ENCODE measurements at regions not wholly inside any gene's neighbourhood (a gene's known extent, or its start where the extent isn't known, plus 50 kb on each side); places are given as distances from the start of the nearest gene placed in this dataset.

- DNase-seq = no peak
Measured at GRCh38 chr7:35331730-35332678, 78.1 kb upstream of the TBX20 start.

DNA sequence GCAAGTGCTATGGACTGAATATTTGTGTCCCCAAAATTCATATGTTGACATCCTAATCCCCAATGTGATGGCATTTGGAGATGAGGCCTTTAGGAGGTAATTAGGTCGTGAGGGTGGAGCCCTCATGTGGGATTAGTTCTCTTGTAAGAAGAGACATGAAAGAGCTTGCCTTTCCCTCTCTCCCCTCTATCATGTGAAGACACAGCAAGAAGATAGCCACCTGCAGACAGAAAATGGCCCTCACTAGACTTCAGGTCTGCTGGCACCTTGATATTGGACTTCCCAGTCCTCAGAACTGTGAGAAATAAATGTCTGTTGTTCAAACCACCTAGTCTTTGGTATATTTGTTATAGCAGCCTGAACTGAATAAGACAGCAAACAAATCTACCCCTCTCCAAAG lies 75.1 kb upstream of the TBX20 start:
- no peak for DNase-seq

DNA sequence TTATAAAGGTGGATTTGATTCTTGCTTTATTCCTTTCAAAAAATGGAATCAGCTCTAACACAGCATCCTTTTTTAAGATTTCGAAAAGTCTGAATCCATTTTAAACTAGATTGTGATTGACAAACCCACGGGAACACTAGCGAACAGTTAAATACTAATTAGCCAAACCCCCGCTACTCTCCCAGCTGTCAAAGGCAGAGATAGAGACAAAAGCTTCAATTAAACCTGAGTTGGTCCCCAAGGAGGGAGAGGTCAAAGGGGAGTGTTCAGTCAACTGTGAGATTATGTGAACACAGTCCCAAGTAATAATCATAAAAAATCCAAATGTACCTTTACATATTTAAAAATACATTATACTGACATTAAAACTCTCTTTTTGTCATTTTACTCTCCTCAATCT lies 65.7 kb upstream of the TBX20 start:
- no peak for DNase-seq

DNA sequence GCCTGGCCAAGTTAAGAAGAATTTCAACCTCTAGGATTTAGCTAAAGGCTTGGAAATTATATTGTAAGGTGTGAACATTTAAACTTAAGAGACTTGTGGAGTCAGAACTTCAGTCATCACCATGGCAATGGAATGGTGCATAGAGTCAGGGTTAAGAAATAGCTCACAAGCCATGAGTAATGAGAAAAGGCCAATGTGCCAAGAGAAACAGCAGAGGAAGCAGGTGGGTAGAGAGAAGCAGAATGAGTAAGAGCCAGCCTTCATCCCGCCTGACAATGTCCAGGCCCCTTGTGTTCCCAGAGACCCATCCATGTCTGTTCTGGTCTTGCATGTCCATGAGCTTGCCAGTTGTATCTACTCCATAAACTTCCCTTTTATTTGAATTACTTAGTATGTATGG lies 62.6 kb upstream of the TBX20 start:
- no peak for DNase-seq

GRCh38 chr7:35315517-35315916 lies 61.6 kb upstream of the TBX20 start:
- DNase-seq = no peak

DNA sequence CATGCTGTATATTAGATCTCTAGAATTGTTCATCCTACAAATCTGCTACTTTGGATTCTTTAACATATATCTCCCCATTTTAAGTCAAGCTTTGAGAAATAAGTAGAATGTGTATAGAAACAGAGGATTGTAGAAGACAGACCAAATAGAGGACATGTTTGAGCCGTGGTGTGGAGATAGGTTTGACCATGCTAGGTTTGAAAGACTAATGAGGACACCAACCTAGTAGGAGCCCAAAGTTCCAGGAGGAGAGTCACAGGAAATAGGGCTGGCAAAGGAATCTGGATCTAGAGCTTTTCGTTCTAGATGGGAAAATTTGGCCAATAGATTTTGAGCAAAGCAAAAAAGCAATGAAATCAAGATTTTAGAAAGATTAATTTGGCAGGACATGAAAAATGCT lies 60.5 kb upstream of the TBX20 start:
- DNase-seq = no peak

DNA sequence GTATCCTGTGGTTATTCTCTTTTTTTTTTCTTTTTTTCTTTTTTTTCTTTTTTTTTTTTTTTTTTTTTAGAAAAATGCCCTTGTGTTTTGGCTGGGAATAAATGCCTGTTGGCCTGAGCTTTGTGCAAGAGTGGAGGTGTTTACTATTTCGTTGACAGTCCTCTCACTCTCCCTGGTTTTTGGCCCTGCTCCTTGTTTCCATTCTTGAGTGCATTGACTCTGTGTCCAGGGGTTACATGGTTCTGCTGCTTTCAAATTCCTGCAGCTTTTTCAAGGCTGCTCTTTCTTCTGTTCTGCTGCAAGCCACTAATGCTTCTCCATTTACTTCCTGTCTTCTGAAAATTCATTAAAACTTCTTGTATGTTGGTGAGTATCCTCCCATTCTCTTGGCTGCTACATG lies 59.7 kb upstream of the TBX20 start:
- DNase-seq = no peak
